Stimulated activated CD8-positive, alpha-beta memory T cell treated with anti-CD3 and anti-CD28 coated beads, Interleukin-7, amount 100 ng/mL, for 48 hours (primary cell): ENCODE measurements at regions not wholly inside any gene's neighbourhood (a gene's known extent, or its start where the extent isn't known, plus 50 kb on each side); places are given as distances from the start of the nearest gene placed in this dataset.
A peak's percentile ranks its signal among the peaks of the same experiment; 100 is the strongest.

Experiments
- DNase-seq, 2 donors: peaks; one replicate each; pipeline ENCODE4 v3.0.0-alpha.2; 2020; ENCODE audit warnings: low read depth in 1 of 2; ENCODE audit errors: extremely low read depth in 1 of 2

- DNase-seq = no peak
Measured at GRCh38 chr10:88122576-88122975, 259.2 kb downstream of the PTEN start.

- no peak for DNase-seq
Measured at GRCh38 chr10:88125766-88126165, 262.3 kb downstream of the PTEN start.

- no peak for DNase-seq
Measured at GRCh38 chr10:88126699-88127098, 263.3 kb downstream of the PTEN start.

GRCh38 chr10:88127269-88127668, 263.8 kb downstream of the PTEN start:
- DNase-seq = no peak

- DNase-seq = no peak
Measured at GRCh38 chr10:88127766-88128165, 264.3 kb downstream of the PTEN start.

GRCh38 chr10:88129013-88129412, 265.6 kb downstream of the PTEN start:
- no peak for DNase-seq

GRCh38 chr10:88130912-88131311, 267.5 kb downstream of the PTEN start:
- no peak for DNase-seq

- DNase-seq = no peak
Measured at GRCh38 chr10:88131511-88132139, 268.2 kb downstream of the PTEN start.

GRCh38 chr10:88136712-88137111, 273.3 kb downstream of the PTEN start:
- DNase-seq = no peak

GRCh38 chr10:88138319-88138848, 275.0 kb downstream of the PTEN start:
- no peak for DNase-seq

GRCh38 chr10:88147000-88147798, 283.8 kb downstream of the PTEN start:
- no peak for DNase-seq

GRCh38 chr10:88149906-88150305, 286.5 kb downstream of the PTEN start:
- DNase-seq = no peak

GRCh38 chr10:88150339-88150738, 286.9 kb downstream of the PTEN start:
- DNase-seq = no peak

GRCh38 chr10:88152728-88153133, 289.3 kb downstream of the PTEN start:
- peak; percentile 24 to 62 for DNase-seq

- DNase-seq = no peak
Measured at GRCh38 chr10:88154596-88155250, 291.3 kb downstream of the PTEN start.

- DNase-seq = no peak
Measured at GRCh38 chr10:88156341-88156740, 292.9 kb downstream of the PTEN start.

GRCh38 chr10:88157981-88158465, 294.6 kb downstream of the PTEN start:
- DNase-seq = no peak

- no peak for DNase-seq
Measured at GRCh38 chr10:88158526-88159122, 295.2 kb downstream of the PTEN start.

- no peak for DNase-seq
Measured at GRCh38 chr10:88159127-88159829, 295.9 kb downstream of the PTEN start.

GRCh38 chr10:88161070-88161469, 297.6 kb downstream of the PTEN start:
- DNase-seq = no peak

GRCh38 chr10:88161756-88162155, 298.3 kb downstream of the PTEN start:
- DNase-seq = no peak
